K562 (cell line): ENCODE measurements at regions not wholly inside any gene's neighbourhood (a gene's known extent, or its start where the extent isn't known, plus 50 kb on each side); places are given as distances from the start of the nearest gene placed in this dataset.

Experiments used
- CTCF ChIP-seq, 3 experiments: IDR thresholded peaks in 2 of 3; conservative IDR thresholded peaks in 1 of 3; 2 replicates each; pipeline ENCODE4 v1.5.1; 2011 to 2012; ENCODE audit warnings: low read length in 3 of 3, mild to moderate bottlenecking in 3 of 3, control low read depth in 2 of 3, improper control_type of control experiment in 1 of 3, inconsistent platforms in 1 of 3, low read depth in 1 of 3, mixed read lengths in 1 of 3, moderate library complexity in 1 of 3; ENCODE audit not compliant: insufficient read depth in 2 of 3
- POLR2AphosphoS5 ChIP-seq: IDR thresholded peaks from 2 replicates; pipeline ENCODE4 v1.6.1; 2011; ENCODE audit warnings: mild to moderate bottlenecking, low read depth, low read length, moderate library complexity; ENCODE audit not compliant: control insufficient read depth, insufficient read depth
- POU5F1 ChIP-seq: fragments of 150-350 bp; IDR thresholded peaks from 2 replicates; pipeline ENCODE4 v1.6.1; 2014; ENCODE audit warnings: borderline replicate concordance, low read length, low read depth, mild to moderate bottlenecking; ENCODE audit not compliant: partially characterized antibody
- RFX1 ChIP-seq: fragments of 450-650 bp; IDR thresholded peaks from 2 replicates; pipeline ENCODE4 v1.6.1; 2016; ENCODE audit warnings: mild to moderate bottlenecking, moderate library complexity
- U2AF1 ChIP-seq: fragments of 200-400 bp; formaldehyde crosslinking; optimal IDR thresholded peaks from 2 replicates; pipeline ENCODE3; 2017; ENCODE audit warnings: mild to moderate bottlenecking, low read depth, low read length, moderate library complexity

GRCh38 chr18:75158465-75159237 is 50.3 kb downstream of the PTGR3 start:
- TF ChIP-seq RFX1 (no peak), U2AF1 (no peak), CTCF (IDR thresholded peaks at IDR 0.05 in 2 of 3, conservative IDR thresholded peaks at IDR 0.05 in 1 of 3; ENCODE audit: insufficient read depth in 2 of 3, low read depth in 1 of 3, low read length in 3 of 3) (no peak), POU5F1 (no peak), POLR2AphosphoS5 (no peak)
